ENCODE measurements at regions not wholly inside any gene's neighbourhood (a gene's known extent, or its start where the extent isn't known, plus 50 kb on each side); places are given as distances from the start of the nearest gene placed in this dataset.

GRCh38 chr10:24009115-24009514, 199.8 kb upstream of the KIAA1217 start:
- no TSS peak for BruUV-seq (replicated peaks)
- Histone ChIP-seq H3K36me3 (ENCODE audit: low read depth, low read length) (no peaks in the 10 kb centered on the region), H3K9me3 (ENCODE audit: low read length) (no peaks in the 10 kb centered on the region), H3K9me2 (replicated peaks; ENCODE audit: low read length) (no peaks in the 10 kb centered on the region), H3F3A (ENCODE audit: low read length, unreplicated experiment) (no peaks in the 10 kb centered on the region), H3K27me3 (ENCODE audit: low read length) (peaks cover 13% of the 10 kb centered on the region; the same call in 1 of the 2 replicates), H3K4me2 (ENCODE audit: low read length) (no peak overlapping the region), H3K9ac (ENCODE audit: low read length) (no peak overlapping the region), H3K4me3 (ENCODE audit: low read length) (no peak overlapping the region), H3K27ac (ENCODE audit: low read length) (no peak overlapping the region), H3K4me1 (ENCODE audit: insufficient read depth, low read length) (no peaks in the 10 kb centered on the region), H2AFZ (ENCODE audit: low read length) (no peak overlapping the region), H4K20me1 (ENCODE audit: low read length) (no peaks in the 10 kb centered on the region), H3K79me2 (ENCODE audit: low read length) (no peaks in the 10 kb centered on the region)
- CTCF ChIA-PET: no interaction called here
- intact Hi-C loops (cut with micrococcal nuclease): no loop called here
- POLR2A ChIA-PET (ENCODE audit: unreplicated experiment): no interaction called here
- ATAC-seq (no peak), DNase-seq (no peak)
- no peak for TF ChIP-seq EZH2phosphoT487 (IDR thresholded peaks at IDR 0.05; ENCODE audit: borderline replicate concordance, low read length)
- TF ChIP-seq EZH2 (IDR thresholded peaks at IDR 0.05; ENCODE audit: low read length, unreplicated experiment): no peak
- no peak for TF ChIP-seq CTCF (conservative IDR thresholded peaks at IDR 0.05; ENCODE audit: low read depth, low read length)

- intact Hi-C loops (cut with micrococcal nuclease): no loop called here
- BruUV-seq (replicated peaks): no TSS peak
- TF ChIP-seq EZH2phosphoT487 (IDR thresholded peaks at IDR 0.05; ENCODE audit: borderline replicate concordance, low read length) (no peak), EZH2 (IDR thresholded peaks at IDR 0.05; ENCODE audit: low read length, unreplicated experiment) (no peak), CTCF (conservative IDR thresholded peaks at IDR 0.05; ENCODE audit: low read depth, low read length) (no peak)
Measured at GRCh38 chr10:24009736-24010135, 199.2 kb upstream of the KIAA1217 start.

GRCh38 chr10:24010436-24010970, 198.4 kb upstream of the KIAA1217 start:
- CTCF ChIA-PET: no interaction called here
- Histone ChIP-seq H3K36me3 (ENCODE audit: low read depth, low read length) (no peaks in the 10 kb centered on the region), H3K27me3 (ENCODE audit: low read length) (0 out of 2 replicates have a peak, but pooled peaks cover 6% of the 10 kb centered on the region), H3K9ac (ENCODE audit: low read length) (no peak overlapping the region), H3K4me2 (ENCODE audit: low read length) (no peak overlapping the region), H3K9me2 (replicated peaks; ENCODE audit: low read length) (no peaks in the 10 kb centered on the region), H3K79me2 (ENCODE audit: low read length) (no peaks in the 10 kb centered on the region), H3F3A (ENCODE audit: low read length, unreplicated experiment) (no peaks in the 10 kb centered on the region), H3K4me3 (ENCODE audit: low read length) (no peak overlapping the region), H3K4me1 (ENCODE audit: insufficient read depth, low read length) (no peaks in the 10 kb centered on the region), H2AFZ (ENCODE audit: low read length) (no peak overlapping the region), H3K9me3 (ENCODE audit: low read length) (no peaks in the 10 kb centered on the region), H4K20me1 (ENCODE audit: low read length) (no peaks in the 10 kb centered on the region), H3K27ac (ENCODE audit: low read length) (no peak overlapping the region)
- intact Hi-C loops (cut with micrococcal nuclease): no loop called here
- POLR2A ChIA-PET (ENCODE audit: unreplicated experiment): no interaction called here
- BruUV-seq (replicated peaks): no TSS peak
- ATAC-seq (no peak), DNase-seq (no peak)
- TF ChIP-seq EZH2 (IDR thresholded peaks at IDR 0.05; ENCODE audit: low read length, unreplicated experiment): no peak
- no peak for TF ChIP-seq CTCF (conservative IDR thresholded peaks at IDR 0.05; ENCODE audit: low read depth, low read length)
- no peak for TF ChIP-seq EZH2phosphoT487 (IDR thresholded peaks at IDR 0.05; ENCODE audit: borderline replicate concordance, low read length)

More at GRCh38 chr10:24009736-24010135, 199.2 kb upstream of the KIAA1217 start:
- no peak overlapping the region for H3K27ac ChIP-seq (ENCODE audit: low read length)
- H3K4me2 ChIP-seq (ENCODE audit: low read length): no peak overlapping the region
- ChIA-PET POLR2A (ENCODE audit: unreplicated experiment) (no interaction called here), CTCF (no interaction called here)
- H4K20me1 ChIP-seq (ENCODE audit: low read length): no peaks in the 10 kb centered on the region
- no peaks in the 10 kb centered on the region for H3K9me2 ChIP-seq (replicated peaks; ENCODE audit: low read length)
- no peaks in the 10 kb centered on the region for H3K79me2 ChIP-seq (ENCODE audit: low read length)
- peaks cover 9% of the 10 kb centered on the region; the same call in 1 of the 2 replicates for H3K27me3 ChIP-seq (ENCODE audit: low read length)
- no peaks in the 10 kb centered on the region for H3K4me1 ChIP-seq (ENCODE audit: insufficient read depth, low read length)
- no peaks in the 10 kb centered on the region for H3K9me3 ChIP-seq (ENCODE audit: low read length)
- H3K4me3 ChIP-seq (ENCODE audit: low read length): no peak overlapping the region
- H3K36me3 ChIP-seq (ENCODE audit: low read depth, low read length): no peaks in the 10 kb centered on the region
- no peaks in the 10 kb centered on the region for H3F3A ChIP-seq (ENCODE audit: low read length, unreplicated experiment)
- H3K9ac ChIP-seq (ENCODE audit: low read length): no peak overlapping the region
- no peak overlapping the region for H2AFZ ChIP-seq (ENCODE audit: low read length)
- ATAC-seq: no peak
- DNase-seq: no peak
